Islet of Langerhans (tissue), 1 donor: ENCODE measurements at regions not wholly inside any gene's neighbourhood (a gene's known extent, or its start where the extent isn't known, plus 50 kb on each side); places are given as distances from the start of the nearest gene placed in this dataset.
A peak's percentile ranks its signal among the peaks of the same experiment; 100 is the strongest.
"Not testable (repeated sequence)": the region's sequence is repeated elsewhere in the genome, so short reads cannot be mapped to it uniquely, and the experiment has no call there.

Experiments used
- FAIRE-seq: peaks from one replicate; lab custom pipeline; 2011; peaks lifted over from hg19 to GRCh38; lab: Jason Lieb, UNC

DNA sequence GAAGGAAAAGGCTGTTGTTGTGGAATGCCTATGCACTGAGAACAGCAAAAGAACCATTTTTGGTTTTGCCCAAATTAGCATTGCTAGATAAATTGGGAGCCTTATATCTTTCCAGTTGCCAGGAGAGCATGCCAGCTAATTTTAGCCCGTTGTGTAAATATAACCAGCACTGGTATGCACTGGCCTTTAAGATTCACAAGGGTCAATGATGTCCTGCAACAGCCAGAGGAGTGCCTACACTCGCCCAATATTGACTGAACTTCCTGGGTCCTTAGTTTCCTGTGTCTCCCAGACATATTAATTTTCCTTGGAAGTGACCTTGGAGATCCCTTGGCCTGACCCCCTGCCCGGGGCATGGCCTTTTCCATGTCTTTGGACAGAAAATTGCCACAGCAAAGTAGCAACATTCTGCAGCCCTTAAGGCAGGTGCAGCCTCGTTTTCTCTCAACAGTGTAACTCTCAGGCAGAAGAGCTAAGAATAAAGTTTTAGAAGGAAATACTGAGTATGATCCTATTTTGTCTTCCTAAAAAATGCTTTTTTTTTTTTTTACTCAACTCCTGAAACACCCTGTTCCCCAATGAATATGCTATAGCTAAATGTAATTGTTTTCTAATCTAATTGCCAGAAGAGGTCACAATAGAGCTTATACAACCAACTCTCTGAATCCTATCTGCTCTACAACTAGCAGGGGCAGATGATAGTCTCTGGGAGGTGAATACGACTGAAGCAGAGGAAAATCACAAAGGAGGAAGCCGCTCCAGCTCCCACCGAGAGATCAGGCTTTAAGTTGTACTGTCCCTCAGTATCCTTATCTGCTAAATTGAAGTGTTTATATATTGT lies 131.9 kb upstream of the PCGF5 start:
- peak; percentile 74 for FAIRE-seq

DNA sequence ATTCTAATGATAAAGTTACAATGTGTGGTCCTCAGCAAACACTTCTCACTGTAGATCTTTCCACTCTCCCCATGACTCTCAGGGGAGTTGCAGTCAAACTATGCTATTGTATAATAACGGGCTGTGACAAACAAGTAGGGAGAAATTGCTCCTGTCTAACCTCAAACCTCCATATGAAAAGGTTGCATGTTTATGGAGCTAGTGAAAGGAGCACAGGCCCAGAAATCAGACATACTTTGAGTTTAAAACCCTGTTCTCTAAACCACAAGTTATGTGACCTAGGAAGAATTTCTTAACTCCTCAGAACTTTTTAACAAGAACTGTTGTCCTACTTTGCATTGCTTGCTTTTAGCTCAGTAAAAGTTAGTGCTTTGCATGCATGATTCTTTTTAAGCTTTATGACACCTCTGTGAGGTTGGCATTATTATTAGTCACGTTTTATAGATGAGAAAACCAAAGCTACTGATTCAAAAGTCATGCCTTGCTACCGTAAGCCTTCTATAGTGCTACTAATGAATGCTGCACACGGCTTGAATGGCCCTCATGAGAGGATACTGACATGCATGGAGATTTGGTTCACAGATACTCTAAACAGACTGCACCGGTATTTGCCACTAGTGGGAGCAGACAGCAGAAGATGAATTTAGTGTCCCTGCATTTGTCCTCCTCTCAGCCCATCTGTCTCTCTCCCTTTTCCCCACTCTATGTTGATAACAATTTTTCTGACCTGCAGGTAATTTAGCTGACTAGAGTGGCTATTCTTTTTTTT lies 129.5 kb upstream of the PCGF5 start:
- FAIRE-seq = no peak

DNA sequence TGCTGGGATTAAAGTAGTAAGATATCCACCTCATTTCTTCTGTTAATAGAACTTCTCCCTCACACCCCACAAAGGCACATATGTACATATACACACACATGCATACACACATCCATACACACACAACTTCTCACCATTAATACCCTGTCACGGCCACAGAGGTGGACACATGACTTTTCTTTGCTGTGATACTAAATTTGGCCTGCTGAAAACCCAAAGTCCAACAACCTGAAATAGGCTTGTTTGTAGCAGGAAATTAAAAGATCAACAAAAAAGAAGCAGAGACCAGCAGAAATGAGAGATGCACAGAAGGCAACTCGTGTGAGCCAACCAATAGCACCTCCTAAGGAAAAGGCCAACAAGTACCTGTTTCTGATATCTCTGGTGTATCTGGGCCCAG lies 128.7 kb upstream of the PCGF5 start:
- peak; percentile 89 for FAIRE-seq

DNA sequence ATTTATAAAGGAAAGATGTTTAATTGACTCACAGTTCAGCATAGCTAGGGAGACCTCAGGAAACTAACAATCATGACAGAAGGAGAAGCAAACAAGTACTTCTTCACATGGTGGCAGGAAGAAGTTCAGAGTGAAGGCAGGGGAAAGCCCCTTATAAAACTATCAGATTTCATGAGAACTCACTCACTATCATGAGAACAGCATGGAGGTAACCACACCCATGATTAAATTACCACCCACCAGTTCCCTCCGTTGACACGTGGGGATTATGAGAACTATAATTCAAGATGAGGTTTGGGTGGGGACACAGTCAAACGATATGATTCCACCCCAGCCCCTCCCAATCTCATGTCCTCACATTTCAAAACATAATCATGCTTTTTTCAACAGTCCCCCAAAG lies 124.2 kb upstream of the PCGF5 start:
- FAIRE-seq = no peak

DNA sequence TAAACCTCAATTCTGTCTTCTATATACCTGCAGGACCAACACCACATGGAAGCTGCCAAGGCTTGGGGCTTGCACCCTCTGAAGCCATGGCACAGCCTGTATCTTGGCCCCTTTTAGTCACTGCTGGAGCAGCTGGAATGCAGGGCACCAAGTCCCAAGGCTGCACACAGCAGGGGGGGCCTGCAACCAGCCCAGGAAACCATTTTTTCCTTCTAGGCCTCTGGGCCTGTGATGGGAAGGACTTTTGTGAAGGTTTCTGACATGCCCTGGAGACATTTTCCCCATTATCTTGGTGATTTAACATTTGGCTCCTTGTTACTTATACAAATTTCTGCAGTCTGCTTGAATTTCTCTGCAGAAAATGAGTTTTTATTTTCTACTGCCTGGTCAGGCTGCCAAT lies 123.2 kb upstream of the PCGF5 start:
- no peak for FAIRE-seq

DNA sequence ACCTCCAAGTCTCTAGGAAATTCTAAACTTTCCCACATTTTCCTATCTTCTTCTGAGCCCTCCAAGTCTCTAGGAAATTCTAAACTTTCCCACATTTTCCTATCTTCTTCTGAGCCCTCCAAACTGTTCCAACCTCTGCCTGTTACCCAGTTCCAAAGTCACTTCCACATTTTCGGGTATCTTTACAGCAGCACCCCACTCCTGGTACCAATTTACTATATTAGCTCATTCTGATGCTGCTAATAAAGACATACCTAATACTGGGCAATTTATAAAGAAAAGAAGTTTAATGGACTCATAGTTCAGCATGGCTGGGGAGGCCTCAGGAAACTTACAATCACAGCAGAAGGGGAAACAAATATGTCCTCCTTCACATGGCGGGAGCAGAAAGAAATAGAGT lies 122.4 kb upstream of the PCGF5 start:
- not testable (repeated sequence) for FAIRE-seq

DNA sequence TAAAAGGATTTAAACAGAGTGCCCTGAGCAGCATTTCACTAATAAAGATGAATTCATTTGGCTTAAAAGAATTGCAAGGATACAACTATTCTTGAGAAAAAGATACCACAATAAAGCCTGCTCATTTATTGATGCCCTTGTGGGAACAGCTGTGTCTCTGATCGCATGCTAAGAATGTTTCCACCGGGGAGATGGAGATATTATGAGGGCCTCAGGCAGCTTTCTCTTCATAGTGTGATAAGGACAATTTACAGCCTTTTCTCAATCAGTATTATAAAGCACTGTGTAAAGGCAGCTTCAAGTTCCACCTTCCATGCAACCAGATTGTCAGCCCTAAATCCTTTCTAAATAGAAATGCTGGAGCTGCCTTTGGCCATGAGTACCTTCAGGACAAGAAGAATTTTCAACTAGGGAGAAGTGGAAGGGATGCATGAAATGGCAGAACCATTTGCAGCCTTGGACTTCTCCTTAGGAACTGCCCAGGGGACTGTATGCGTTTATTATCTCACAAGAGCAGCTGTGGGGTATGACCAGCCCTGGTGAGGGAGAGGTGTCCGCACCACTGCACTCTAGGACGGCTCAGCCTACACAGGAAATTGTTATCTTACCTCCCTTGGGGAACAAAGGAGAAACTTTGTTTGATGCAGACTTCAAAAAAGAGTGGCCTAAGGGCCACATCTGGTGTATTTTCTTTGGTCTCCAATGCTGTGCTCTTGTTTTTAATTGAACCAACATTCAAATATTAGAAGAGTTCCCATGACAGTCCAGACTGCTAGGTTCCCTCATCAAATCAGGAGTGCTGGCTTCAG lies 116.9 kb upstream of the PCGF5 start:
- no peak for FAIRE-seq

DNA sequence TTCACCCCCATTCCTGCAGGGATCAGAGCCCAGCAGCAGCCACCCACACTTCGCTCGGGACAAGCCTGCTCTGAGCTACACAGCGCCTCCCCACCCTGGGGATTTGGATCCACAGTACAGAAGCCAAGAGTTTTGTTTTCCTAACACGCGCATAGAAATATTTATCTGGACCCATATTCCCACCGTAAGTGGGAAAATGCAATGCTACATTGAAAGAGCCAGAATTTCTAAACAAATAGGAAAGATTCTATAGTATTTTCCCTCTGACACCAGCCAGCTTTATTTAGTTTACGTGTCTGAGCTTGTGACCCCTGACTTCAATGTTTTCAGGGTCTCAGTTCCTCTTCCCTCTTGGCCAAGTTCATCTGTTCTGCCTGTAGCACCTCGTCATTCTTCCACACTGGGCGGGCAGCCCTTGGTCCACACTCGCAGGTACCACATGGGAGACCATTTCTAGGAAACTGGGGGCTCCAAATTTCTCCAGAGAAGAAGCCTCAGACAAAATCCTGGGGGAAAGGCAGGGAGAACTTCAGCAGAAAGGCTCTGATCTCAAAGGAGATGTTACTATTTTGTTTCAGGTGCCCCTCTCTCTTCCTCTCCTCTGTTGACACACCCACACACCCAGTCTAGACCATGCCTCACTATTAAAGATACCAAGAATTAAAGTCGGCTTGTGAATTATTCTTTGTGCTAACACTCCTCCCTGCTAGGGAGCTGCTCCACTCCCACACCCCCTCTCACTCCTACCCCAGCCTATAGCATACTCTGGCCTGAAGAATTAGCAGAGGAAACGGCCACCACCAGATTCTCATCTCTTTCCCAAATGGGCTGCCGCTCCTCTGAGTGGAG lies 116.0 kb upstream of the PCGF5 start:
- FAIRE-seq = no peak

DNA sequence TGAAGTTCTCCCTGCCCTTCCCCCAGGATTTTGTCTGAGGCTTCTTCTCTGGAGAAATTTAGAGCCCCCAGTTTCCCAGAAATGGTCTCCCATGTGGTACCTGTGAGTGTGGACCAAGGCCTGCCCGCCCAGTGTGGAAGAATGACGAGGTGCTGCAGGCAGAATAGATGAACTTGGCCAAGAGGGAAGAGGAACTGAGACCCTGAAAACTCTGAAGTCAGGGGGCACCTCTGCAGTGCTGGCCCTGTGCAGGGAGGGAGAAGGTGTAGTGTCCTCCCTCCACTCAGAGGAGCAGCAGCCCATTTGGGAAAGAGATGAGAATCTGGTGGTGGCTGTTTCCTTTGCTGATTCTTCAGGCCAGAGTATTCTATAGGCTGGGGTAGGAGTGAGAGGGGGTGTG lies 115.2 kb upstream of the PCGF5 start:
- no peak for FAIRE-seq

DNA sequence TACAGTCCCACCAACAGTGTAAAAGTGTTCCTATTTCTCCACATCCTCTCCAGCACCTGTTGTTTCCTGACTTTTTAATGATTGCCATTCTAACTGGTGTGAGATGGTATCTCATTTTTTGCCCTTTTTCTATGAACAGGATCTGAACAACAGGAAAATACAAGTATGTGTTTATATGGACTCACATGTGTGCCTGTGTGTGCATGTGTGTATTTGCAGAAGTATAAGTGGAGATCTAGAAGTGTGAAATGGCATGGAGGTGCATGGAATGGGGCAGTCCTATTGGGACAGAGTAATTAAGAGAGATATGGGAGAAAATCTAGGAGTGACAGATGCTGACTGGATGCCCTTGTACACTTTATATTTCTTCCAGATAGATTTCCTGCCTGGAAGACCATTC lies 111.6 kb upstream of the PCGF5 start:
- FAIRE-seq = no peak

DNA sequence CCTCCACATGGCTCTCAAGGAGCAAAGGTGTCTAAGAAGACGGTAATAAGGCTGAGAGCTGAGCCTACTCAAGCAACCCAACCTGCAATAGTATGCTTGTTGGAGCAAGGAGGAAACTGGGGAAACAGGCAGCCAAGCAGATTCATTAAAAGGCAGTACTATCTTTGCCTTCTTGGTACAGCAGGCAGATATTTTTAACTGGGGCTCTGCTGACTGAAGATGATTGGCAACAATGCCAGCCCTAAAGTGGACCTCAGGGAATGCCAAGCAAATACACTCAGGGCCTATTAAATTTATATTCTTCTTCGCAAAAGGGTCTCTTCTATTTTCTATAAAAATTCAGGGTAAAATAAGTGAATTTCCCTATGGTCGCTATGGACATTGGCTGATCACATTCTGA lies 109.4 kb upstream of the PCGF5 start:
- no peak for FAIRE-seq

DNA sequence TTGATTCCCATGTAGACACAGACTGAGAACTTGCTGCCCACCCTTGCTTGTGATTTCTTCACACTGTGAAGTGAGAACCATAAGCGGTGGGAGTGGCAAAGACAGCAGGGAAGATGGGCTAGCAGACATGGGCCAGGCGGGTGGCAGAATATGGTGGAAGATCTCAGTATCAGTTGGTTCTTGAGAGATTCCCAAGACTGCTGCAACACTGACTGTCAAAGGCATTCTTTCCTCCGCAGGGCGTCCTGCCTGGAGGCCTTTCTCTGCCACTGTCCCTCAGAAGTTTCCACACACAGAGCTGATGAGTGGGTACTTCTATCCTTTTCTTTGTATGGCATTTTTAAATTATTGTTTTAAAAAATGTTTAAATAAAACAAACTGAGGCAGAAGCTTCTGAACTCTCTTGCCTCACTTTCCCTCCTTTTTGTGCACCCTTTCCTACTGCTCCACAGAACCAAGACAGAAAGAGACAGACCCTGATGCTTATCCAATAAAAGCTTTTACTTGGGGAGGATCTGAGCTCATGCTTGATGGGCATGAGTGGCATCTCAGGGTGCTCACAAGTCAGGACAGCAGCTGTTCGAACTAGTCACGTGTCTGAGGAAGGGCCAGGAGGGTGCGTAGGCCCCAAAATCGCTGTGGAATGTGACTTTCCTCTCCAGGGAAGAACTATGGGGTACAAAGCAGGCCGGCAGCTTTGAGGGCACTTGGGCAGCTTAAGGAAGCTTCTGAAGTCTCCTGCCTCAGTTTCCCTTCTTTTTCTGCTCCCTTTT lies 104.7 kb upstream of the PCGF5 start:
- no peak for FAIRE-seq

DNA sequence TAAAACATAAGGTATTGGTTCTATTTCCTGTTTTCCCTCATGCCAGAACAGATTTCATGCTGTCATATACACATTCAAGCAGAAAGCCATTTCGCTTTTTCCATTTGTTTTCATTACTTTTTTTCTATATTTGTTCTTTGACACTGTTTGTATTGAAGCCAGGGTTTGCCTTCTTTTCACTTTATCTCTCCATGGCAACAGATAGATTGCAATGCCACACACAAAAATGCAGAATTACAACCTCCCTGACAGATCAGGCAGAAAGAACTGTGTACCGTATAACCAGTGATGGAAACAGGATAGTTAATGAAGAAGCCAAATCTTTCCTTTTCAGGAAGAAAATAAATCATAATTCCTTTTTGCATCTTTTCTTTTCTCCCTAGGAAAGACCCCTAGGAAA lies 103.0 kb upstream of the PCGF5 start:
- FAIRE-seq = peak; percentile 98

DNA sequence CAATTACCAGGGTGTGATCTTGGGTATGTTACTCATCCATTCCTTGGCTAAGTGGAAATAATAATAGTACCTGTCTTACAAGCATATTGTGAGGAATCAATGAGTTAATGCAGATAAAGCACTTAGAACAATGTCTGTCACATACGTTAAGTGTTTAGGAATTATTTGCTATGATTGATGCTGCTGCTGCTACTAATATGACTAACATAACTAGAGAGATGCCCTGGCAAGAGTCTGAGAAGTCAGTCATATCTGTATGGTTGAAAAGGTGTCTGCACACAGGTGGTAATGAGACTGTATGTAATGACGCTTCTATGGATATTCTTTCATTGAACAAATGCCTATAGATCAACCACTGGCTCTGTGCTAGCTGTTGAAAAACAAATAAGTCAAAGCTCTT lies 100.1 kb upstream of the PCGF5 start:
- FAIRE-seq = no peak

DNA sequence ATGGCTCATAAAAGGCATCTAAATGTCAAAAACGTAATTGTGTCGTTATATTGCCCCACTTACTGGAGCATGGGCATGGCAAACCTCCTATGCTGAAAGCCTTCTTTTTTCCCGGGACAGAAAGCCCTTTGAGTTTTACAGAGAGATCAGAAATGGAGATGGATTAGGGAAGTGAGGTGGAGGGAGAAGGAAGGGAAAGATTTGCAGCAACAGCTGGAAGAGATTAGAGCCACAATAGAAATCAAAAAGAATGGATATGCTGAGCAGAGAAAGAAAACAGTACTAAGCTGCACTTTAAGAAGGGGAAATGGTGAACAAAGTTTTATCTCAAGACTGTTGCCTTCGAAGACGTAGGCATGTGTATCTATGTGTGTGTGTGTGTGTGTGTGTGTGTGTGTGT lies 97.2 kb upstream of the PCGF5 start:
- no peak for FAIRE-seq

DNA sequence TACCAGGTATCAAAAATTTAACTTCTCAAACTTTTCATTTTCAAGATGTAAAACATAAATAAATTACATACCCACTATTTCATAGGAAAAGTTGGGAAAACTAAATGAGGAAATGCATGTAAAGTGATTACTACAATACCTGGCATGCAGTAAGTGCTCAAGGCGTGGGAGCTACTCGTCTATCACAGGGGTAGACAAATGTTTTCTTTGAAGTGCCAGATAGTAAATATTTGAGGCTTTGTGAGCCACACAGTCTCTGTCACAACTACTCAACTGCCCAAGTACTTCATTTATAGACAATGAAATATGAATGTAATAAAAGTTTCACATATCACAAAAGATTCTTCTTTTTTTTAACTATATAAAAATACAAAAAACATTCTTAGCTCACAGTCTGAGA lies 96.4 kb upstream of the PCGF5 start:
- FAIRE-seq = no peak

DNA sequence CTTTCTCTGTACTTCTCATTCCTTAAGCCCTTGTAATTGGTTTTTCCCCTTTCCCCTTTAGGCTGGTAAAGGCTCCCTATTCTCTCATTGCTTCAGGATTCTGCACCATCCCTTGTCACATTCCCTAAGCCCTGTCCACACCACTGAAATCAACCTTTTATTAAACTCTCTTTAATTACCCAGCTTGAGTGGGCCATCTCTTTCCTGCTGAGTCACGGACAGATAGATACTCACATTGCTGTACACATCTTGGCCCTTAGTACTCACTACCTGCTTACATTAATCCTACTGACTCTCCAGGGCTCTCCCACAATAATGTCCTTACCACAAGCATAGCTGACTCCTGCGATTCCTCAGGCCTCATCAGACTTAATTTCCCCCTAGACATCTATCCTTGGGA lies 94.0 kb upstream of the PCGF5 start:
- no peak for FAIRE-seq

DNA sequence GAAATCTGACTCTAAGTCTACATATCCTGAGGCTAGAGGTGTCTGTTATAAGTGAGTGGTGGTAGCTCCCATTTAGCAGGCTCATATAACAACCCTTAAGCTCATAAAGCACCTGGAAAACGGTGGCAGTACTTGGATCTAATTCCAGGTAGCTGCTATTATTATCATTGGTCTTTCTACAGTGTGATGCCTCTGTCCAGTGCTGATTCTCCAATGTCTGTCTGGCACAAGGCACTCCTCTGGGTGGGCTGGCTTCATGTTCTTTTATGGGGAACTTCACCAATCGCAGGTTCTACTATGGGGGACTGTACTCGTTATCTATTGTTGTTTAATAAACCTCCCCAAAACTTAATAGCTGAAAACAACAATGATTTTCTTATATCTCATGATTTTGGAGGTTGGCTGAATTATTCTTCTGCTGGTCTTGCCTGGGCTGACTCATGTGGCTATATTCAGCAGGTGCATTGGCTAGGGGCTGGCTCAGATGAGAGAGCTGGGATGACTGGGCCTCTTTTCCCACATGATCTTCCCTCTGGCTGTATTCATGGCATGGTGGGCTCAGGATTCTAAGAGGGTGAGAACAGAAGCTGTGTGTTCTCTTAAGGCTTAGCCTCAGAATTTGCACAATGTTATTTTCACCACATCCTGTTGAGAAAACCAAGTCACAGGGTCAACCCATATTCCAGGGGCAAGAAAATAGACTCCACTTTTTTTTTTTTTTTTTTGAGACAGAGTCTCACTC lies 93.0 kb upstream of the PCGF5 start:
- no peak for FAIRE-seq

DNA sequence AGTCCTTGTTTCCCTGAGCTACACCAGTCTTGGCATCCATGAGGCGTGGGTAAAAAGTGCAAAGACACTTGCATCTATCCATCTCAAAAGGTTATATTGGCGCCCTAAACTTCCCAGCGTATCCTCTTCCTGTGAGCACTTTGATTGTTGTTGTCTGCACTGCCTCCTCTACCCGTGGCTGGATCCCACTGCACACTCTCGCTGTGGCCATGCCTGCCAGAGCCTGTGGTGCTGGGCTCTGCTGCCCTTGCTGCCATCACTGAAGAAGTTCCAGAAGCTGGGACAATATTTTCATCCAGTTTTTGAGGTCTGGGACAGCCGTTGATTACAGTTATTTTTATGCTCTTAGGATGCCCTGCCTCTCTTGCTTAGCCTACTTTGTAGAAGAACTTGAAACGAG lies 85.3 kb upstream of the PCGF5 start:
- FAIRE-seq = no peak

DNA sequence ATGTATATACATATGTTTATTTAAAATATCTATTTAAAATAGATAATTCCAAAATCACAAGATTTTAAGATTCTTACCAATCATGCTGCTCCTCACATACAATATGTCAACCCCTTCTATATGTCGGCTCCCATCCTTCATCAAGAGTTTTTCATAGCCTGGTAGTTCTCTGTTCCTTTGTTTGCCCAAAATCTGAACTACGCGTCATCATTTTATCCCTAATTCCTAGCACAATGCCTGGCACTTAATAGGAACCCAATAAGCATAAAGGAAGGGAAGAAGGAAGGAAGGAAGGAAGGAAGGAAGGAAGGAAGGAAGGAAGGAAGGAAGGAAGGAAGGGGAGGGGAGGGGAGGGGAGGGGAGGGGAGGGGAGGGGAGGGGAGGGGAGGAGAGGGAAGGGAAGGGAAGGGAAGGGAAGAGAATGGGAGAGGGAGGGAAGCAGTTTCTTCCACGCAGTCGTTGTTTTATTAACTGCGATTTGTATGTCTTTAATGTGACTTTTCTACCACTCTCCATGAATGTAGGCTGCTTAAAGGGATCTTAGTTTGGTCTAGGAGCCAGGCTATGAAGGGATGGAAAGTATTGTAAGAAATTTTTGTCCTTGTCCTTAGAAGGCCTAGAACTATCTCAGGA lies 83.3 kb upstream of the PCGF5 start:
- no peak for FAIRE-seq
